ENCODE measurements at regions not wholly inside any gene's neighbourhood (a gene's known extent, or its start where the extent isn't known, plus 50 kb on each side); places are given as distances from the start of the nearest gene placed in this dataset.

DNA sequence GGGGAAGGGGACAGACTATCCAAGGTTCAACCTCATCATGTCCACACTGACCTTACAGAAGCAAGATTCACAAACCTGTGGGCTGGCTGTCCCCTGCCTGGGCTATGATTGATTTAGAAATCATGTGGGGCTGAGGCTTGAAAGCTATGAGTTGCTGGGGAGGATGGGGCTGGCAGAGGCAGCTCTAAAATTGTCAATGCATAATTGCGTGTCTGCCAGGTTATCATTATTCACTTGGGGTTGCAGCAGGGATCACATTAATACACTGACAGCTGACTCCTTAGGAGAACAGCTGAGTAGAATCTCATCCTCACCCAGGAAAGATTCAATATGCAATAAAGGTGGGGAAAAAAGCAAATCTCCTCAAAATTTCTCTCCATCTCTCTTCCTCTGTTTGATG lies 866.3 kb downstream of the CCSER2 start:
- Histone ChIP-seq H3K9me3 (ENCODE audit: low read depth) (no peaks in the 10 kb centered on the region), H3K27ac (no peak overlapping the region), H3K36me3 (replicated peaks; ENCODE audit: insufficient read depth, low read depth) (no peaks in the 10 kb centered on the region), H3K4me1 (ENCODE audit: insufficient read depth) (no peaks in the 10 kb centered on the region), H2AFZ (no peak overlapping the region), H4K20me1 (ENCODE audit: insufficient read depth, poor library complexity, severe bottlenecking) (no peaks in the 10 kb centered on the region), H3K9me2 (replicated peaks; ENCODE audit: insufficient read depth) (no peaks in the 10 kb centered on the region), H3K4me2 (no peak overlapping the region), H3K4me3 (no peak overlapping the region), H3K79me2 (no peaks in the 10 kb centered on the region), H3K27me3 (no peaks in the 10 kb centered on the region)
- TF ChIP-seq, protein P1, sequence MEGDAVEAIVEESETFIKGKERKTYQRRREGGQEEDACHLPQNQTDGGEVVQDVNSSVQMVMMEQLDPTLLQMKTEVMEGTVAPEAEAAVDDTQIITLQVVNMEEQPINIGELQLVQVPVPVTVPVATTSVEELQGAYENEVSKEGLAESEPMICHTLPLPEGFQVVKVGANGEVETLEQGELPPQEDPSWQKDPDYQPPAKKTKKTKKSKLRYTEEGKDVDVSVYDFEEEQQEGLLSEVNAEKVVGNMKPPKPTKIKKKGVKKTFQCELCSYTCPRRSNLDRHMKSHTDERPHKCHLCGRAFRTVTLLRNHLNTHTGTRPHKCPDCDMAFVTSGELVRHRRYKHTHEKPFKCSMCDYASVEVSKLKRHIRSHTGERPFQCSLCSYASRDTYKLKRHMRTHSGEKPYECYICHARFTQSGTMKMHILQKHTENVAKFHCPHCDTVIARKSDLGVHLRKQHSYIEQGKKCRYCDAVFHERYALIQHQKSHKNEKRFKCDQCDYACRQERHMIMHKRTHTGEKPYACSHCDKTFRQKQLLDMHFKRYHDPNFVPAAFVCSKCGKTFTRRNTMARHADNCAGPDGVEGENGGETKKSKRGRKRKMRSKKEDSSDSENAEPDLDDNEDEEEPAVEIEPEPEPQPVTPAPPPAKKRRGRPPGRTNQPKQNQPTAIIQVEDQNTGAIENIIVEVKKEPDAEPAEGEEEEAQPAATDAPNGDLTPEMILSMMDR (IDR thresholded peaks at IDR 0.05; ENCODE audit: poor library complexity), result no peak
- no peak for TF ChIP-seq EZH2 (IDR thresholded peaks at IDR 0.05; ENCODE audit: borderline replicate concordance)
- no peak for DNase-seq (ENCODE audit: low spot score)
- 82% methylated on average over 1 of the region's 1 CpG for WGBS (ENCODE audit: low lambda C conversion rate, missing lambda C conversion rate)

DNA sequence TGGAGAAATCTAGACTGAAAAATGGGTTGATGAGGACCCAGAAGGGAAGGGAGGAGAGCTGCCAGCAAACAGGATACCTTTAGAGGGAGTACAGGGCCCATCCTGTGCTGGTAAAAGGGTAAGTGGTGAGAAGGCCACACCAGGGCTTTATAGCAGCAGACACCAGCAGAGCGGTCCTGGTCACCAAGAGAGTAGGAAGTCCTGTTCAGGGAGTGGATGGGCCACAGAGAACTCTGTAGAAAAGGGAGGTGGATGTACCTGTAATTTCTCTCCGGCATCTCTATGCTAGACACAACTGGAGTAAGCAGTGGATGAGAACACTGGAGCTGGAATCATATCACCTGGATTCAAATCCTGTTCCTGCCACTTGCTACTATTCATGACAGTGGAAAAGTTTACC lies 867.2 kb downstream of the CCSER2 start:
- no peaks in the 10 kb centered on the region for H3K9me2 ChIP-seq (replicated peaks; ENCODE audit: insufficient read depth)
- H3K4me2 ChIP-seq, result no peak overlapping the region
- H3K9me3 ChIP-seq (ENCODE audit: low read depth), result no peaks in the 10 kb centered on the region
- WGBS (ENCODE audit: low lambda C conversion rate, missing lambda C conversion rate), result 94% methylated on average over 2 of the region's 2 CpGs
- no peaks in the 10 kb centered on the region for H4K20me1 ChIP-seq (ENCODE audit: insufficient read depth, poor library complexity, severe bottlenecking)
- H3K27me3 ChIP-seq, result no peaks in the 10 kb centered on the region
- H3K79me2 ChIP-seq, result no peaks in the 10 kb centered on the region
- H3K4me3 ChIP-seq, result no peak overlapping the region
- H2AFZ ChIP-seq, result no peak overlapping the region
- no peaks in the 10 kb centered on the region for H3K4me1 ChIP-seq (ENCODE audit: insufficient read depth)
- H3K27ac ChIP-seq, result no peak overlapping the region
- TF ChIP-seq EZH2phosphoT487 (IDR thresholded peaks at IDR 0.05; ENCODE audit: low read depth, severe bottlenecking, unreplicated experiment), result no peak
- TF ChIP-seq, protein P1 (IDR thresholded peaks at IDR 0.05; ENCODE audit: poor library complexity), result no peak
- TF ChIP-seq EZH2 (IDR thresholded peaks at IDR 0.05; ENCODE audit: borderline replicate concordance), result no peak
- DNase-seq (ENCODE audit: low spot score), result no peak
- H3K36me3 ChIP-seq (replicated peaks; ENCODE audit: insufficient read depth, low read depth), result no peaks in the 10 kb centered on the region

DNA sequence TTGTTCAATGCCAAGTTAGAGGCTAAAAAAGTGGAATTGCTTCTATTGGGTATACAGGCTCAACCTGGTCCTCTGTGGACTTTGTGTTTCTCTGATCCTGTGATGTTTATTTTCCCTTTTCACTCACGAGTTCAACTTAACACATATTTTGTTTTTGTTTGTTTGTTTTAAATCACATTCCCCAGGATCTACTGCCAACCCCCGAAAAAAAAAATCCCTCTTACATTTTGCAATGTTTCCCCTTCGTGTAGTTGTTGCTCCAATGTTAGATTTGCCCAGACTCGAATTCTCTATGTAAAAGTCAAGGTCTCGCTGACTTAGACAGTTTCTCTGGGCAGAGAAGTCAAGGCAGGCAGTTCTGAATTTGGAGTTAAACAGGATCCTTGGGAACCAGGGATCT lies 876.4 kb downstream of the CCSER2 start:
- Histone ChIP-seq H4K20me1 (ENCODE audit: insufficient read depth, poor library complexity, severe bottlenecking) (no peaks in the 10 kb centered on the region), H3K27ac (no peak overlapping the region), H3K4me3 (no peak overlapping the region), H3K36me3 (replicated peaks; ENCODE audit: insufficient read depth, low read depth) (no peaks in the 10 kb centered on the region), H3K9me3 (ENCODE audit: low read depth) (no peaks in the 10 kb centered on the region), H3K27me3 (peaks cover 4% of the 10 kb centered on the region), H3K4me1 (ENCODE audit: insufficient read depth) (no peaks in the 10 kb centered on the region), H3K79me2 (no peaks in the 10 kb centered on the region), H3K4me2 (no peak overlapping the region), H2AFZ (no peak overlapping the region), H3K9me2 (replicated peaks; ENCODE audit: insufficient read depth) (no peaks in the 10 kb centered on the region)
- 73% methylated on average over 5 of the region's 5 CpGs for WGBS (ENCODE audit: low lambda C conversion rate, missing lambda C conversion rate)
- no peak for DNase-seq (ENCODE audit: low spot score)
- TF ChIP-seq, protein P1 (IDR thresholded peaks at IDR 0.05; ENCODE audit: poor library complexity), result no peak
- no peak for TF ChIP-seq EZH2 (IDR thresholded peaks at IDR 0.05; ENCODE audit: borderline replicate concordance)
- no peak for TF ChIP-seq EZH2phosphoT487 (IDR thresholded peaks at IDR 0.05; ENCODE audit: low read depth, severe bottlenecking, unreplicated experiment)

DNA sequence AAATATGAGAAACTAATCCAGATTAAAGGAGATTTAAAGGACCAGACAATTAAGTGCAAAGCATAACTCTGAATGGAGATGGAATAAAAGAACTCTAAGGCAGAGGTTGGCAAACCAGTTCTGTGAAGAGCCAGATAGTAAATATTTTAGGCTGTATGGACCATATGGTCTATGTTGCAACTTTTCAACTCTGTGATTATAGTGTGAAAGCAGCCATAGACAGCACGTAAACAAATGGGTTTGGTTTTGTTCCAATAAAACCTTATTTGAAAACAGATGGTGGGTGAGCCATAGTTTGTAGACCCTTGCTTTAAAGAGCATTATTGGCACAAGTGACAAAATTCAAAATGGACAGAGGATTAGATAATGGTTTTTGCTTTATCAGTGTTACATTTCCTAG lies 884.1 kb downstream of the CCSER2 start:
- H2AFZ ChIP-seq, result no peak overlapping the region
- DNase-seq (ENCODE audit: low spot score), result no peak
- H3K4me1 ChIP-seq (ENCODE audit: insufficient read depth), result no peaks in the 10 kb centered on the region
- no peak overlapping the region for H3K27ac ChIP-seq
- H3K4me2 ChIP-seq, result no peak overlapping the region
- no peaks in the 10 kb centered on the region for H3K9me3 ChIP-seq (ENCODE audit: low read depth)
- no peaks in the 10 kb centered on the region for H3K36me3 ChIP-seq (replicated peaks; ENCODE audit: insufficient read depth, low read depth)
- WGBS (ENCODE audit: low lambda C conversion rate, missing lambda C conversion rate), result 56% methylated on average over 1 of the region's 1 CpG
- TF ChIP-seq EZH2phosphoT487 (IDR thresholded peaks at IDR 0.05; ENCODE audit: low read depth, severe bottlenecking, unreplicated experiment) (no peak), EZH2 (IDR thresholded peaks at IDR 0.05; ENCODE audit: borderline replicate concordance) (no peak)
- TF ChIP-seq, protein P1 (IDR thresholded peaks at IDR 0.05; ENCODE audit: poor library complexity), result no peak
- no peaks in the 10 kb centered on the region for H3K79me2 ChIP-seq
- no peaks in the 10 kb centered on the region for H3K9me2 ChIP-seq (replicated peaks; ENCODE audit: insufficient read depth)
- no peaks in the 10 kb centered on the region for H4K20me1 ChIP-seq (ENCODE audit: insufficient read depth, poor library complexity, severe bottlenecking)
- no peak overlapping the region for H3K4me3 ChIP-seq
- no peaks in the 10 kb centered on the region for H3K27me3 ChIP-seq
